WTC11 (cell line): ENCODE measurements at regions not wholly inside any gene's neighbourhood (a gene's known extent, or its start where the extent isn't known, plus 50 kb on each side); places are given as distances from the start of the nearest gene placed in this dataset.

Source experiments
- ATAC-seq: fragments of 200-7000 bp; cut with Tn5 transposase; 2 replicates; pipeline ENCODE4 v1.10.0; 2021; ENCODE audit warnings: mild to moderate bottlenecking, moderate library complexity
- CTCF ChIA-PET: fragments of 300-600 bp; sonication (Branson Sonifier 250); formaldehyde crosslinking; loops from one replicate; lab custom pipeline; 2021; ENCODE audit warnings: antibody characterized with exemption; lab: Charles Lee
- POLR2A ChIA-PET: fragments of 350-600 bp; sonication (Branson Sonifier 250); formaldehyde crosslinking; loops from one replicate; lab custom pipeline; 2021; ENCODE audit warnings: antibody characterized with exemption; lab: Charles Lee
- DNase-seq: peaks from one replicate; pipeline ENCODE4 v3.0.0; 2021; ENCODE audit warnings: low spot score
- H3K27ac Mint-ChIP-seq: 2 replicates; pipeline ENCODE4 v1.8.0; 2021; ENCODE audit warnings: mixed read lengths
- H3K27me3 Mint-ChIP-seq: 2 replicates; pipeline ENCODE4 v1.8.0; 2021; ENCODE audit warnings: low read depth, mild to moderate bottlenecking, moderate library complexity, mixed read lengths
- H3K36me3 Mint-ChIP-seq: 2 replicates; pipeline ENCODE4 v1.8.0; 2021; ENCODE audit warnings: mixed read lengths
- H3K4me1 Mint-ChIP-seq: 2 replicates; pipeline ENCODE4 v1.8.0; 2022; ENCODE audit warnings: mixed read lengths
- H3K4me3 Mint-ChIP-seq: 2 replicates; pipeline ENCODE4 v1.8.0; 2021; ENCODE audit warnings: mild to moderate bottlenecking, moderate library complexity, mixed read lengths
- H3K9me3 Mint-ChIP-seq: 2 replicates; pipeline ENCODE4 v1.8.0; 2021; ENCODE audit warnings: mixed read lengths
- AR ChIP-seq: fragments of 250-450 bp; sonication (Bioruptor Pico); IDR thresholded peaks from 2 replicates; pipeline ENCODE4 v1.9.0; 2021; ENCODE audit warnings: mild to moderate bottlenecking
- CREB1 ChIP-seq: sonication (generic); formaldehyde crosslinking; IDR thresholded peaks from 2 replicates; pipeline ENCODE4 v1.8.0; 2023; ENCODE audit warnings: mild to moderate bottlenecking, missing genetic modification reagents
- CREM ChIP-seq: sonication (generic); formaldehyde crosslinking; IDR thresholded peaks from 2 replicates; pipeline ENCODE4 v1.8.1; 2022; ENCODE audit warnings: mild to moderate bottlenecking, missing genetic modification reagents, moderate library complexity
- EMX1 ChIP-seq: fragments of 250-450 bp; sonication (Bioruptor Pico); IDR thresholded peaks from 2 replicates; pipeline ENCODE4 v1.8.0; 2021; ENCODE audit warnings: mild to moderate bottlenecking
- FOXP1 ChIP-seq: sonication (generic); formaldehyde crosslinking; IDR thresholded peaks from 2 replicates; pipeline ENCODE4 v1.8.0; 2022; ENCODE audit warnings: missing genetic modification reagents, mild to moderate bottlenecking, moderate library complexity, borderline replicate concordance
- MAX ChIP-seq: sonication (generic); formaldehyde crosslinking; IDR thresholded peaks from 2 replicates; pipeline ENCODE4 v1.8.0; 2022; ENCODE audit warnings: mild to moderate bottlenecking, missing genetic modification reagents
- MLX ChIP-seq: sonication (generic); formaldehyde crosslinking; IDR thresholded peaks from 2 replicates; pipeline ENCODE4 v1.8.1; 2023; ENCODE audit warnings: mild to moderate bottlenecking, missing genetic modification reagents, moderate library complexity
- RORB ChIP-seq: fragments of 250-450 bp; sonication (Bioruptor Pico); IDR thresholded peaks from 2 replicates; pipeline ENCODE4 v1.9.0; 2021; ENCODE audit warnings: mild to moderate bottlenecking
- ZNF121 ChIP-seq: sonication (generic); formaldehyde crosslinking; IDR thresholded peaks from 2 replicates; pipeline ENCODE4 v1.8.0; 2023; ENCODE audit warnings: missing genetic modification reagents
- ZNF138 ChIP-seq: sonication (generic); formaldehyde crosslinking; conservative IDR thresholded peaks from 2 replicates; pipeline ENCODE4 v1.8.1; 2022; ENCODE audit warnings: mild to moderate bottlenecking, moderate library complexity, missing genetic modification reagents
- ZNF263 ChIP-seq: sonication (generic); formaldehyde crosslinking; IDR thresholded peaks from 2 replicates; pipeline ENCODE4 v1.8.1; 2022; ENCODE audit warnings: low read depth, mild to moderate bottlenecking, moderate library complexity, missing genetic modification reagents
- ZNF423 ChIP-seq: fragments of 250-450 bp; sonication (Bioruptor Pico); IDR thresholded peaks from 2 replicates; pipeline ENCODE4 v2.1.2; 2022; ENCODE audit warnings: mild to moderate bottlenecking, moderate library complexity
- ZNF425 ChIP-seq: fragments of 250-450 bp; sonication (Bioruptor Pico); conservative IDR thresholded peaks from 2 replicates; pipeline ENCODE4 v1.9.0; 2021; ENCODE audit warnings: mild to moderate bottlenecking
- TF ChIP-seq, protein P1 (sequence below): sonication (generic); formaldehyde crosslinking; IDR thresholded peaks from 2 replicates; pipeline ENCODE4 v1.8.0; 2022; ENCODE audit warnings: missing genetic modification reagents
- TF ChIP-seq, protein P2 (sequence below): sonication (generic); formaldehyde crosslinking; IDR thresholded peaks from 2 replicates; pipeline ENCODE4 v1.8.1; 2023; ENCODE audit warnings: mild to moderate bottlenecking, missing genetic modification reagents
- TF ChIP-seq, protein P3 (sequence below): sonication (generic); formaldehyde crosslinking; conservative IDR thresholded peaks from 2 replicates; pipeline ENCODE4 v1.8.1; 2023; ENCODE audit warnings: mild to moderate bottlenecking, low read depth, missing genetic modification reagents, moderate library complexity
- TF ChIP-seq, protein P4 (sequence below): sonication (generic); formaldehyde crosslinking; IDR thresholded peaks from 2 replicates; pipeline ENCODE4 v1.8.1; 2023; ENCODE audit warnings: mild to moderate bottlenecking, missing genetic modification reagents
- TF ChIP-seq, protein P5 (sequence below): sonication (generic); formaldehyde crosslinking; IDR thresholded peaks from 2 replicates; pipeline ENCODE4 v1.8.1; 2022; ENCODE audit warnings: low read depth, mild to moderate bottlenecking, moderate library complexity, missing genetic modification reagents, borderline replicate concordance

DNA sequence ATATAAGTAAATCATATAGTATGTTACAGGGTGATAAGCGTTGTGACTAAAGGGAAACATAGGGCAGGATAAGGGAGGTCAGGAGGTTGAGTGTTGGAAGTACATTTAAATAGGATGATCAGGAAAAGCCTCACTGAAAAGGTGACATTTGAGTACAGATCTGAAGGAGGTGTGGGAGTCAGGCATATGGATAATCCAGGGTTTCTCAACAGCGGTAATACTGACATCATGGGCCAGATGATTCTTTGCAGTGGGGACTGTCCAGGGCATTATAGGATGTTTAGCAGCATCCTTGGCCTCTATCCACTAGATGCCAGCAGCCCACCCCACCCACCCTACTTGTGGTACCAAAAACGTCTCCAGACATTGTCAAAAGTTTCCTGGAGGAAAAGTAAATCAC lies 292.6 kb upstream of the PREP start (continued):
- TF ChIP-seq, protein P1, sequence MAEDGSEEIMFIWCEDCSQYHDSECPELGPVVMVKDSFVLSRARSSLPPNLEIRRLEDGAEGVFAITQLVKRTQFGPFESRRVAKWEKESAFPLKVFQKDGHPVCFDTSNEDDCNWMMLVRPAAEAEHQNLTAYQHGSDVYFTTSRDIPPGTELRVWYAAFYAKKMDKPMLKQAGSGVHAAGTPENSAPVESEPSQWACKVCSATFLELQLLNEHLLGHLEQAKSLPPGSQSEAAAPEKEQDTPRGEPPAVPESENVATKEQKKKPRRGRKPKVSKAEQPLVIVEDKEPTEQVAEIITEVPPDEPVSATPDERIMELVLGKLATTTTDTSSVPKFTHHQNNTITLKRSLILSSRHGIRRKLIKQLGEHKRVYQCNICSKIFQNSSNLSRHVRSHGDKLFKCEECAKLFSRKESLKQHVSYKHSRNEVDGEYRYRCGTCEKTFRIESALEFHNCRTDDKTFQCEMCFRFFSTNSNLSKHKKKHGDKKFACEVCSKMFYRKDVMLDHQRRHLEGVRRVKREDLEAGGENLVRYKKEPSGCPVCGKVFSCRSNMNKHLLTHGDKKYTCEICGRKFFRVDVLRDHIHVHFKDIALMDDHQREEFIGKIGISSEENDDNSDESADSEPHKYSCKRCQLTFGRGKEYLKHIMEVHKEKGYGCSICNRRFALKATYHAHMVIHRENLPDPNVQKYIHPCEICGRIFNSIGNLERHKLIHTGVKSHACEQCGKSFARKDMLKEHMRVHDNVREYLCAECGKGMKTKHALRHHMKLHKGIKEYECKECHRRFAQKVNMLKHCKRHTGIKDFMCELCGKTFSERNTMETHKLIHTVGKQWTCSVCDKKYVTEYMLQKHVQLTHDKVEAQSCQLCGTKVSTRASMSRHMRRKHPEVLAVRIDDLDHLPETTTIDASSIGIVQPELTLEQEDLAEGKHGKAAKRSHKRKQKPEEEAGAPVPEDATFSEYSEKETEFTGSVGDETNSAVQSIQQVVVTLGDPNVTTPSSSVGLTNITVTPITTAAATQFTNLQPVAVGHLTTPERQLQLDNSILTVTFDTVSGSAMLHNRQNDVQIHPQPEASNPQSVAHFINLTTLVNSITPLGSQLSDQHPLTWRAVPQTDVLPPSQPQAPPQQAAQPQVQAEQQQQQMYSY (CRISPR knock-in tag): no peak

- POLR2A ChIA-PET: no interaction called here
- Mint-ChIP-seq H3K27me3 (no peaks in the 10 kb centered on the region; the same call in 1 of the 2 replicates), H3K4me3 (no peak overlapping the region), H3K27ac (no peak overlapping the region), H3K4me1 (peaks cover 36% of the 10 kb centered on the region), H3K36me3 (peaks cover 8% of the 10 kb centered on the region), H3K9me3 (peaks cover 18% of the 10 kb centered on the region)
- no peak for TF ChIP-seq MAX (CRISPR knock-in tag)
- no peak for TF ChIP-seq ZNF425
- no peak for TF ChIP-seq RORB
- TF ChIP-seq, protein P2, sequence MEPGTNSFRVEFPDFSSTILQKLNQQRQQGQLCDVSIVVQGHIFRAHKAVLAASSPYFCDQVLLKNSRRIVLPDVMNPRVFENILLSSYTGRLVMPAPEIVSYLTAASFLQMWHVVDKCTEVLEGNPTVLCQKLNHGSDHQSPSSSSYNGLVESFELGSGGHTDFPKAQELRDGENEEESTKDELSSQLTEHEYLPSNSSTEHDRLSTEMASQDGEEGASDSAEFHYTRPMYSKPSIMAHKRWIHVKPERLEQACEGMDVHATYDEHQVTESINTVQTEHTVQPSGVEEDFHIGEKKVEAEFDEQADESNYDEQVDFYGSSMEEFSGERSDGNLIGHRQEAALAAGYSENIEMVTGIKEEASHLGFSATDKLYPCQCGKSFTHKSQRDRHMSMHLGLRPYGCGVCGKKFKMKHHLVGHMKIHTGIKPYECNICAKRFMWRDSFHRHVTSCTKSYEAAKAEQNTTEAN (CRISPR knock-in tag): no peak
- TF ChIP-seq MLX (CRISPR knock-in tag): no peak
- TF ChIP-seq EMX1 (CRISPR knock-in tag): no peak
- no peak for TF ChIP-seq ZNF121 (CRISPR knock-in tag)
- no peak for TF ChIP-seq ZNF423 (CRISPR knock-in tag)
- no peak for TF ChIP-seq FOXP1 (CRISPR knock-in tag)
- TF ChIP-seq, protein P3, sequence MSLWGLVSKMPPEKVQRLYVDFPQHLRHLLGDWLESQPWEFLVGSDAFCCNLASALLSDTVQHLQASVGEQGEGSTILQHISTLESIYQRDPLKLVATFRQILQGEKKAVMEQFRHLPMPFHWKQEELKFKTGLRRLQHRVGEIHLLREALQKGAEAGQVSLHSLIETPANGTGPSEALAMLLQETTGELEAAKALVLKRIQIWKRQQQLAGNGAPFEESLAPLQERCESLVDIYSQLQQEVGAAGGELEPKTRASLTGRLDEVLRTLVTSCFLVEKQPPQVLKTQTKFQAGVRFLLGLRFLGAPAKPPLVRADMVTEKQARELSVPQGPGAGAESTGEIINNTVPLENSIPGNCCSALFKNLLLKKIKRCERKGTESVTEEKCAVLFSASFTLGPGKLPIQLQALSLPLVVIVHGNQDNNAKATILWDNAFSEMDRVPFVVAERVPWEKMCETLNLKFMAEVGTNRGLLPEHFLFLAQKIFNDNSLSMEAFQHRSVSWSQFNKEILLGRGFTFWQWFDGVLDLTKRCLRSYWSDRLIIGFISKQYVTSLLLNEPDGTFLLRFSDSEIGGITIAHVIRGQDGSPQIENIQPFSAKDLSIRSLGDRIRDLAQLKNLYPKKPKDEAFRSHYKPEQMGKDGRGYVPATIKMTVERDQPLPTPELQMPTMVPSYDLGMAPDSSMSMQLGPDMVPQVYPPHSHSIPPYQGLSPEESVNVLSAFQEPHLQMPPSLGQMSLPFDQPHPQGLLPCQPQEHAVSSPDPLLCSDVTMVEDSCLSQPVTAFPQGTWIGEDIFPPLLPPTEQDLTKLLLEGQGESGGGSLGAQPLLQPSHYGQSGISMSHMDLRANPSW: no peak
- no peak for TF ChIP-seq CREM
- TF ChIP-seq CREB1 (CRISPR knock-in tag): no peak
- no peak for TF ChIP-seq ZNF138
- TF ChIP-seq, protein P4, sequence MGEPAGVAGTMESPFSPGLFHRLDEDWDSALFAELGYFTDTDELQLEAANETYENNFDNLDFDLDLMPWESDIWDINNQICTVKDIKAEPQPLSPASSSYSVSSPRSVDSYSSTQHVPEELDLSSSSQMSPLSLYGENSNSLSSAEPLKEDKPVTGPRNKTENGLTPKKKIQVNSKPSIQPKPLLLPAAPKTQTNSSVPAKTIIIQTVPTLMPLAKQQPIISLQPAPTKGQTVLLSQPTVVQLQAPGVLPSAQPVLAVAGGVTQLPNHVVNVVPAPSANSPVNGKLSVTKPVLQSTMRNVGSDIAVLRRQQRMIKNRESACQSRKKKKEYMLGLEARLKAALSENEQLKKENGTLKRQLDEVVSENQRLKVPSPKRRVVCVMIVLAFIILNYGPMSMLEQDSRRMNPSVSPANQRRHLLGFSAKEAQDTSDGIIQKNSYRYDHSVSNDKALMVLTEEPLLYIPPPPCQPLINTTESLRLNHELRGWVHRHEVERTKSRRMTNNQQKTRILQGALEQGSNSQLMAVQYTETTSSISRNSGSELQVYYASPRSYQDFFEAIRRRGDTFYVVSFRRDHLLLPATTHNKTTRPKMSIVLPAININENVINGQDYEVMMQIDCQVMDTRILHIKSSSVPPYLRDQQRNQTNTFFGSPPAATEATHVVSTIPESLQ (CRISPR knock-in tag): no peak
- TF ChIP-seq, protein P5, sequence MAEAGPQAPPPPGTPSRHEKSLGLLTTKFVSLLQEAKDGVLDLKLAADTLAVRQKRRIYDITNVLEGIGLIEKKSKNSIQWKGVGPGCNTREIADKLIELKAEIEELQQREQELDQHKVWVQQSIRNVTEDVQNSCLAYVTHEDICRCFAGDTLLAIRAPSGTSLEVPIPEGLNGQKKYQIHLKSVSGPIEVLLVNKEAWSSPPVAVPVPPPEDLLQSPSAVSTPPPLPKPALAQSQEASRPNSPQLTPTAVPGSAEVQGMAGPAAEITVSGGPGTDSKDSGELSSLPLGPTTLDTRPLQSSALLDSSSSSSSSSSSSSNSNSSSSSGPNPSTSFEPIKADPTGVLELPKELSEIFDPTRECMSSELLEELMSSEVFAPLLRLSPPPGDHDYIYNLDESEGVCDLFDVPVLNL (CRISPR knock-in tag): no peak
- TF ChIP-seq AR (CRISPR knock-in tag): no peak
- TF ChIP-seq ZNF263 (CRISPR knock-in tag): no peak
- DNase-seq (no peak), ATAC-seq (no peak)
- CTCF ChIA-PET: no interaction called here
Measured at GRCh38 chr6:105692613-105693215, 289.8 kb upstream of the PREP start.
